ENCODE measurements at regions not wholly inside any gene's neighbourhood (a gene's known extent, or its start where the extent isn't known, plus 50 kb on each side); places are given as distances from the start of the nearest gene placed in this dataset.

DNA sequence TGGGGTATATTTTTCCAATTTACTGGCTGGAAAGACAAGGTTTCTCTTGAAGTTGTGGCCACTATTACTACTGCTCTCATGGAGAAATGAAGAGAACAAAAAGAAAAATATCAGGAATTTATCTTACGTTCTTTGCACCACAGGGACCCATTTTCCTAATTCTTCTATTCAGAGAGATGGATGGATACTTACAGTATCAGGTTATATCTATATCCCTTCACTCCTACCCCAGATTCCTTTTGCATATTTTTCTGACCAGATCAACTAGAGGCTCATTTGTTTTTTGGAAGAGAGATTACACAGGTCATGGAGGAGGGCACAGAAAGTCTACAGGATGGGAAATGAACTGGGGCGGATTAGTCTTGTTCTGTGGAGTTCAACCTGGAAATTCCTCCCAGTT is 277.2 kb upstream of the VLDLR start:
- TF ChIP-seq, protein P1, sequence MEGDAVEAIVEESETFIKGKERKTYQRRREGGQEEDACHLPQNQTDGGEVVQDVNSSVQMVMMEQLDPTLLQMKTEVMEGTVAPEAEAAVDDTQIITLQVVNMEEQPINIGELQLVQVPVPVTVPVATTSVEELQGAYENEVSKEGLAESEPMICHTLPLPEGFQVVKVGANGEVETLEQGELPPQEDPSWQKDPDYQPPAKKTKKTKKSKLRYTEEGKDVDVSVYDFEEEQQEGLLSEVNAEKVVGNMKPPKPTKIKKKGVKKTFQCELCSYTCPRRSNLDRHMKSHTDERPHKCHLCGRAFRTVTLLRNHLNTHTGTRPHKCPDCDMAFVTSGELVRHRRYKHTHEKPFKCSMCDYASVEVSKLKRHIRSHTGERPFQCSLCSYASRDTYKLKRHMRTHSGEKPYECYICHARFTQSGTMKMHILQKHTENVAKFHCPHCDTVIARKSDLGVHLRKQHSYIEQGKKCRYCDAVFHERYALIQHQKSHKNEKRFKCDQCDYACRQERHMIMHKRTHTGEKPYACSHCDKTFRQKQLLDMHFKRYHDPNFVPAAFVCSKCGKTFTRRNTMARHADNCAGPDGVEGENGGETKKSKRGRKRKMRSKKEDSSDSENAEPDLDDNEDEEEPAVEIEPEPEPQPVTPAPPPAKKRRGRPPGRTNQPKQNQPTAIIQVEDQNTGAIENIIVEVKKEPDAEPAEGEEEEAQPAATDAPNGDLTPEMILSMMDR (IDR thresholded peaks at IDR 0.05): no peak
- no peak for TF ChIP-seq POLR2A (IDR thresholded peaks at IDR 0.05)

Measured in testis (tissue), 2 donors.